Fibroblast of lung (primary cell): ENCODE measurements at regions not wholly inside any gene's neighbourhood (a gene's known extent, or its start where the extent isn't known, plus 50 kb on each side); places are given as distances from the start of the nearest gene placed in this dataset.
"Not testable (repeated sequence)": the region's sequence is repeated elsewhere in the genome, so short reads cannot be mapped to it uniquely, and the experiment has no call there.

Experiments
- DNase-seq, 2 donors: peaks; one replicate each; pipeline versions ENCODE4 v3.0.0 to v3.0.0-alpha.2; 2010; ENCODE audit warnings: low read depth in 2 of 2
- H2AFZ ChIP-seq: 2 replicates; pipeline ENCODE4 v1.5.1; 2012; ENCODE audit warnings: low read length, control low read depth, inconsistent platforms
- H3K27ac ChIP-seq: 2 replicates; pipeline ENCODE4 v1.5.1; 2011; ENCODE audit warnings: low read length, control low read depth; ENCODE audit not compliant: insufficient read depth
- H3K27me3 ChIP-seq: 2 replicates; pipeline ENCODE4 v1.5.1; 2011; ENCODE audit warnings: mild to moderate bottlenecking, low read length; ENCODE audit not compliant: control insufficient read depth, insufficient read depth
- H3K36me3 ChIP-seq: 2 replicates; pipeline ENCODE4 v1.5.1; 2011; ENCODE audit warnings: low read length; ENCODE audit not compliant: control insufficient read depth, insufficient read depth
- H3K4me1 ChIP-seq: 2 replicates; pipeline ENCODE4 v1.5.1; 2011; ENCODE audit warnings: low read length; ENCODE audit not compliant: control insufficient read depth, insufficient read depth; ENCODE audit errors: extremely low read depth
- H3K4me2 ChIP-seq: 2 replicates; pipeline ENCODE4 v1.5.1; 2011; ENCODE audit warnings: low read length, control low read depth; ENCODE audit not compliant: insufficient read depth; ENCODE audit errors: extremely low read depth
- H3K4me3 ChIP-seq, 4 experiments: fragments of 200-600 bp in 1 of 4; sonication (generic) in 1 of 4; replicated peaks in 1 of 4; 2 replicates each; pipeline ENCODE4 v1.5.1; 2011 to 2016; ENCODE audit warnings: low read length in 4 of 4, low read depth in 3 of 4, mild to moderate bottlenecking in 3 of 4, control low read depth in 2 of 4, inconsistent platforms in 1 of 4, mixed read lengths in 1 of 4; ENCODE audit not compliant: insufficient read depth in 1 of 4; ENCODE audit errors: control extremely low read depth in 1 of 4
- H3K79me2 ChIP-seq: 2 replicates; pipeline ENCODE4 v1.5.1; 2012; ENCODE audit warnings: mild to moderate bottlenecking, low read length, inconsistent platforms; ENCODE audit not compliant: control insufficient read depth, insufficient read depth
- H3K9ac ChIP-seq: 2 replicates; pipeline ENCODE4 v1.5.1; 2011; ENCODE audit warnings: mild to moderate bottlenecking, low read length, control low read depth; ENCODE audit not compliant: insufficient read depth
- H3K9me3 ChIP-seq: 2 replicates; pipeline ENCODE4 v1.5.1; 2012; ENCODE audit warnings: low read depth, low read length; ENCODE audit not compliant: control insufficient read depth, insufficient read depth
- H4K20me1 ChIP-seq: 2 replicates; pipeline ENCODE4 v1.5.1; 2011; ENCODE audit warnings: low read length; ENCODE audit not compliant: control insufficient read depth, insufficient read depth; ENCODE audit errors: extremely low read depth
- EZH2 ChIP-seq: IDR thresholded peaks from 2 replicates; pipeline ENCODE4 v1.5.1; 2012; ENCODE audit warnings: low read length, control low read depth, mild to moderate bottlenecking; ENCODE audit errors: missing control alignments
- TF ChIP-seq, protein P1 (sequence below), 2 donors: IDR thresholded peaks in 1 of 2; conservative IDR thresholded peaks in 1 of 2; 1 replicate in 1 of 2; 2 replicates in 1 of 2; pipeline ENCODE4 v1.5.1; 2011 to 2012; ENCODE audit warnings: low read length in 2 of 2, control low read depth in 1 of 2, inconsistent platforms in 1 of 2, low read depth in 1 of 2, mild to moderate bottlenecking in 1 of 2

GRCh38 chr16:75868636-75869632, 142.6 kb upstream of the CPHXL start:
- Histone ChIP-seq H2AFZ (no peak overlapping the region), H3K36me3 (no peaks in the 10 kb centered on the region), H4K20me1 (no peaks in the 10 kb centered on the region), H3K4me3 (no peak overlapping the region), H3K4me1 (no peaks in the 10 kb centered on the region), H3K9ac (no peak overlapping the region), H3K79me2 (no peaks in the 10 kb centered on the region), H3K27me3 (no peaks in the 10 kb centered on the region), H3K27ac (no peak overlapping the region), H3K9me3 (no peaks in the 10 kb centered on the region), H3K4me2 (no peak overlapping the region)
- no peak for DNase-seq
- TF ChIP-seq, protein P1, sequence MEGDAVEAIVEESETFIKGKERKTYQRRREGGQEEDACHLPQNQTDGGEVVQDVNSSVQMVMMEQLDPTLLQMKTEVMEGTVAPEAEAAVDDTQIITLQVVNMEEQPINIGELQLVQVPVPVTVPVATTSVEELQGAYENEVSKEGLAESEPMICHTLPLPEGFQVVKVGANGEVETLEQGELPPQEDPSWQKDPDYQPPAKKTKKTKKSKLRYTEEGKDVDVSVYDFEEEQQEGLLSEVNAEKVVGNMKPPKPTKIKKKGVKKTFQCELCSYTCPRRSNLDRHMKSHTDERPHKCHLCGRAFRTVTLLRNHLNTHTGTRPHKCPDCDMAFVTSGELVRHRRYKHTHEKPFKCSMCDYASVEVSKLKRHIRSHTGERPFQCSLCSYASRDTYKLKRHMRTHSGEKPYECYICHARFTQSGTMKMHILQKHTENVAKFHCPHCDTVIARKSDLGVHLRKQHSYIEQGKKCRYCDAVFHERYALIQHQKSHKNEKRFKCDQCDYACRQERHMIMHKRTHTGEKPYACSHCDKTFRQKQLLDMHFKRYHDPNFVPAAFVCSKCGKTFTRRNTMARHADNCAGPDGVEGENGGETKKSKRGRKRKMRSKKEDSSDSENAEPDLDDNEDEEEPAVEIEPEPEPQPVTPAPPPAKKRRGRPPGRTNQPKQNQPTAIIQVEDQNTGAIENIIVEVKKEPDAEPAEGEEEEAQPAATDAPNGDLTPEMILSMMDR (conservative IDR thresholded peaks at IDR 0.05 in 1 of 2, IDR thresholded peaks at IDR 0.05 in 1 of 2; ENCODE audit: low read depth in 1 of 2, low read length in 2 of 2): no peak
- TF ChIP-seq EZH2: no peak

GRCh38 chr16:75881280-75881679, 155.0 kb upstream of the CPHXL start:
- not testable (repeated sequence) for H3K27me3 ChIP-seq, H3K36me3 ChIP-seq, H3K9ac ChIP-seq, H2AFZ ChIP-seq, H3K4me1 ChIP-seq, H3K79me2 ChIP-seq, H3K4me2 ChIP-seq, H3K27ac ChIP-seq, H4K20me1 ChIP-seq, DNase-seq, H3K4me3 ChIP-seq, H3K9me3 ChIP-seq

GRCh38 chr16:75899163-75899562, 172.9 kb upstream of the CPHXL start:
- no peak for TF ChIP-seq EZH2
- TF ChIP-seq, protein P1 (conservative IDR thresholded peaks at IDR 0.05 in 1 of 2, IDR thresholded peaks at IDR 0.05 in 1 of 2; ENCODE audit: low read depth in 1 of 2, low read length in 2 of 2): no peak
- H3K4me1 ChIP-seq: no peaks in the 10 kb centered on the region
- H3K4me2 ChIP-seq: no peak overlapping the region
- H3K27me3 ChIP-seq: no peaks in the 10 kb centered on the region
- no peaks in the 10 kb centered on the region for H3K36me3 ChIP-seq
- H4K20me1 ChIP-seq: no peaks in the 10 kb centered on the region
- H3K4me3 ChIP-seq: no peak overlapping the region
- H3K27ac ChIP-seq: no peak overlapping the region
- no peaks in the 10 kb centered on the region for H3K9me3 ChIP-seq
- no peak overlapping the region for H2AFZ ChIP-seq
- H3K79me2 ChIP-seq: no peaks in the 10 kb centered on the region
- no peak overlapping the region for H3K9ac ChIP-seq
- no peak for DNase-seq
